HepG2 (cell line): ENCODE measurements at regions not wholly inside any gene's neighbourhood (a gene's known extent, or its start where the extent isn't known, plus 50 kb on each side); places are given as distances from the start of the nearest gene placed in this dataset.

Experiments used
- ATAC-seq: fragments of 200-7000 bp; cut with Tn5 transposase; 3 replicates; pipeline ENCODE4 v1.9.1; 2020; ENCODE audit warnings: mild to moderate bottlenecking, moderate library complexity
- BruUV-seq: library from RNA; stranded (reverse); fragments of 400-500 nt; replicated peaks from 2 replicates; lab custom pipeline; 2021; lab: Mats Ljungman, UMichigan
- CTCF ChIA-PET: fragments of 300-600 bp; formaldehyde crosslinking; extraction: SDS; loops from one replicate; lab custom pipeline; 2021; ENCODE audit warnings: low total read pairs, inconsistent platforms, low intra/inter-chr PET ratio; lab: Yijun Ruan, JAX
- POLR2A ChIA-PET: fragments of 350-600 bp; sonication (Branson Sonifier 250); formaldehyde crosslinking; loops from one replicate; lab custom pipeline; 2020; ENCODE audit warnings: antibody characterized with exemption, inconsistent platforms; lab: Yijun Ruan, JAX
- DNase-seq: peaks from one replicate; pipeline ENCODE4 v3.0.0-alpha.2; 2015; ENCODE audit warnings: low spot score
- FAIRE-seq: peaks from 3 replicates; lab custom pipeline; 2011; peaks lifted over from hg19 to GRCh38; lab: Jason Lieb, UNC
- H2AFZ ChIP-seq: one replicate; pipeline ENCODE4 v1.6.1; 2011; ENCODE audit warnings: low read length, inconsistent platforms
- H3K27ac ChIP-seq: fragments of 300-600 bp; 3 replicates; pipeline ENCODE4 v1.8.0; 2011; ENCODE audit warnings: mixed run types, mild to moderate bottlenecking, mixed read lengths, low read length, inconsistent platforms; ENCODE audit not compliant: insufficient read depth; ENCODE audit errors: extremely low read length
- H3K27me3 ChIP-seq, 2 experiments: fragments of 200-600 bp in 1 of 2; 2 replicates in 1 of 2; 3 replicates in 1 of 2; pipeline versions ENCODE4 v1.6.0 to v1.8.0; 2011; ENCODE audit warnings: low read length in 2 of 2, mild to moderate bottlenecking in 2 of 2, moderate library complexity in 2 of 2, inconsistent platforms in 1 of 2; ENCODE audit not compliant: insufficient read depth in 2 of 2, control insufficient read depth in 1 of 2
- H3K36me3 ChIP-seq, 2 experiments: fragments of 200-600 bp in 1 of 2; replicated peaks in 1 of 2; 2 replicates in 1 of 2; 3 replicates in 1 of 2; pipeline versions ENCODE4 v1.5.1 to v1.8.0; 2011; ENCODE audit warnings: low read length in 2 of 2, inconsistent platforms in 1 of 2; ENCODE audit not compliant: insufficient read depth in 2 of 2, control insufficient read depth in 1 of 2
- H3K4me1 ChIP-seq: 2 replicates; pipeline ENCODE4 v1.5.1; 2012; ENCODE audit warnings: low read length, inconsistent platforms; ENCODE audit not compliant: insufficient read depth
- H3K4me2 ChIP-seq: 2 replicates; pipeline ENCODE4 v1.6.0; 2011; ENCODE audit warnings: low read depth, low read length, inconsistent platforms
- H3K4me3 ChIP-seq, 3 experiments: fragments of 200-600 bp in 1 of 3; sonication (generic), shearing (Covaris generic) in 1 of 3; replicated peaks in 1 of 3; 2 replicates each; pipeline ENCODE4 v1.5.1; 2011 to 2016; ENCODE audit warnings: low read length in 3 of 3, inconsistent platforms in 2 of 3, low read depth in 2 of 3, mild to moderate bottlenecking in 2 of 3, control low read depth in 1 of 3, mixed read lengths in 1 of 3; ENCODE audit not compliant: insufficient read depth in 1 of 3
- H3K79me2 ChIP-seq: one replicate; pipeline ENCODE4 v1.6.1; 2011; ENCODE audit warnings: low read length, inconsistent platforms; ENCODE audit not compliant: insufficient read depth
- H3K9ac ChIP-seq: 2 replicates; pipeline ENCODE4 v1.6.0; 2011; ENCODE audit warnings: mild to moderate bottlenecking, low read depth, low read length, inconsistent platforms; ENCODE audit not compliant: insufficient read depth
- H3K9me3 ChIP-seq: 2 replicates; pipeline ENCODE4 v1.5.1; 2012; ENCODE audit warnings: mild to moderate bottlenecking, low read length
- H4K20me1 ChIP-seq: 2 replicates; pipeline ENCODE4 v1.6.0; 2011; ENCODE audit warnings: inconsistent platforms, mild to moderate bottlenecking, low read length, moderate library complexity; ENCODE audit not compliant: insufficient read depth
- FOSL1 ChIP-seq: sonication (generic); formaldehyde crosslinking; IDR thresholded peaks from 2 replicates; pipeline ENCODE4 v1.9.0; 2021; ENCODE audit warnings: missing genetic modification reagents, borderline replicate concordance
- HDAC2 ChIP-seq: sonication (generic); formaldehyde crosslinking; IDR thresholded peaks from 2 replicates; pipeline ENCODE4 v1.4.0; 2020; ENCODE audit warnings: missing genetic modification reagents
- ZMYM4 ChIP-seq: sonication (generic); formaldehyde crosslinking; IDR thresholded peaks from 2 replicates; pipeline ENCODE4 v1.8.1; 2023; ENCODE audit warnings: mild to moderate bottlenecking, missing genetic modification reagents
- ZNF180 ChIP-seq: sonication (generic); formaldehyde crosslinking; IDR thresholded peaks from 2 replicates; pipeline ENCODE4 v1.4.0; 2020; ENCODE audit warnings: low read depth, missing genetic modification reagents, borderline replicate concordance
- ZNF530 ChIP-seq: sonication (generic); formaldehyde crosslinking; IDR thresholded peaks from 2 replicates; pipeline ENCODE4 v1.5.0; 2020; ENCODE audit warnings: low read depth, mild to moderate bottlenecking, missing genetic modification reagents
- ZNF614 ChIP-seq: IDR thresholded peaks from 2 replicates; pipeline ENCODE4 v1.6.1; 2018; ENCODE audit warnings: missing biosample characterization, missing genetic modification reagents, inconsistent platforms, borderline replicate concordance
- in situ Hi-C: cut with HindIII; loops from 2 replicates; pipeline ENCODE4 v1.10.0; 2017; ENCODE audit warnings: low pct_unique_long_range_greater_than_20kb; ENCODE audit not compliant: extremely low pct_ligation_motif_present
- intact Hi-C: fragments of 100-400 bp; cut with micrococcal nuclease; formaldehyde crosslinking; loops from one replicate; pipeline ENCODE4 v1.10.0; 2022; ENCODE audit not compliant: unreplicated experiment
- TF ChIP-seq, protein P1 (sequence below): sonication (generic); formaldehyde crosslinking; IDR thresholded peaks from 2 replicates; pipeline ENCODE4 v1.5.0; 2020; ENCODE audit warnings: mild to moderate bottlenecking, missing genetic modification reagents
- TF ChIP-seq, protein P2 (sequence below): sonication (generic); formaldehyde crosslinking; IDR thresholded peaks from 2 replicates; pipeline ENCODE4 v1.4.0; 2020; ENCODE audit warnings: missing genetic modification reagents
- TF ChIP-seq, protein P3 (sequence below): sonication (generic); formaldehyde crosslinking; conservative IDR thresholded peaks from 2 replicates; pipeline ENCODE4 v1.8.0; 2022; ENCODE audit warnings: mild to moderate bottlenecking, moderate library complexity, missing genetic modification reagents
- TF ChIP-seq, protein P4 (sequence below): IDR thresholded peaks from 2 replicates; pipeline ENCODE4 v1.6.1; 2012; ENCODE audit warnings: inconsistent platforms
- TF ChIP-seq, protein P5 (sequence below): sonication (generic); formaldehyde crosslinking; conservative IDR thresholded peaks from 2 replicates; pipeline ENCODE4 v1.4.0; 2020; ENCODE audit warnings: mild to moderate bottlenecking, missing genetic modification reagents, moderate library complexity

DNA sequence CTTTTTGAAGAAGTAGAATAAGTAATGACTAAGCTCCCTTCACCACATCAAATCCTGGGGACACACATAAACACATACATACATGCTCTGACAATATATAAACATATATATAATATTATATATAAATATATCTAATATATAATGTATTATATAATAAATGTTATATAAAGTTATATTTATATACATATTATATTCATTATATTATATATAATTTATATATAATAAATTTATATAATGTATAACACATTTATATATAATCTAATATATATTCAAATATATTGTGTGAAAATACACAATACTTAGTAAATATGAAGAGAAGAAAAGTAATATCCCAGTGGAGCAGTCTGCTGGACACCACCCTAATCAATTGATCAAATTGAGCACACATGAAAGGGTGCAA is 2177.9 kb upstream of the CELF4 start:
- DNase-seq (no peak), FAIRE-seq (no peak), ATAC-seq (no peak)
- Histone ChIP-seq H3K4me1 (no peaks in the 10 kb centered on the region), H3K27me3 (no peaks in the 10 kb centered on the region), H3K27ac (no peak overlapping the region), H3K4me3 (no peak overlapping the region), H3K79me2 (no peaks in the 10 kb centered on the region), H2AFZ (no peak overlapping the region), H3K9me3 (peaks cover under 1% of the 10 kb centered on the region; the same call in 1 of the 2 replicates), H3K36me3 (no peaks in the 10 kb centered on the region; a peak in 1 of 5 replicates), H4K20me1 (no peaks in the 10 kb centered on the region), H3K9ac (no peak overlapping the region), H3K4me2 (no peak overlapping the region)
- intact Hi-C loops (no loop called here), in situ Hi-C loops (no loop called here)
- no TSS peak for BruUV-seq
- ChIA-PET CTCF (no interaction called here), POLR2A (no interaction called here)
- TF ChIP-seq, protein P1, sequence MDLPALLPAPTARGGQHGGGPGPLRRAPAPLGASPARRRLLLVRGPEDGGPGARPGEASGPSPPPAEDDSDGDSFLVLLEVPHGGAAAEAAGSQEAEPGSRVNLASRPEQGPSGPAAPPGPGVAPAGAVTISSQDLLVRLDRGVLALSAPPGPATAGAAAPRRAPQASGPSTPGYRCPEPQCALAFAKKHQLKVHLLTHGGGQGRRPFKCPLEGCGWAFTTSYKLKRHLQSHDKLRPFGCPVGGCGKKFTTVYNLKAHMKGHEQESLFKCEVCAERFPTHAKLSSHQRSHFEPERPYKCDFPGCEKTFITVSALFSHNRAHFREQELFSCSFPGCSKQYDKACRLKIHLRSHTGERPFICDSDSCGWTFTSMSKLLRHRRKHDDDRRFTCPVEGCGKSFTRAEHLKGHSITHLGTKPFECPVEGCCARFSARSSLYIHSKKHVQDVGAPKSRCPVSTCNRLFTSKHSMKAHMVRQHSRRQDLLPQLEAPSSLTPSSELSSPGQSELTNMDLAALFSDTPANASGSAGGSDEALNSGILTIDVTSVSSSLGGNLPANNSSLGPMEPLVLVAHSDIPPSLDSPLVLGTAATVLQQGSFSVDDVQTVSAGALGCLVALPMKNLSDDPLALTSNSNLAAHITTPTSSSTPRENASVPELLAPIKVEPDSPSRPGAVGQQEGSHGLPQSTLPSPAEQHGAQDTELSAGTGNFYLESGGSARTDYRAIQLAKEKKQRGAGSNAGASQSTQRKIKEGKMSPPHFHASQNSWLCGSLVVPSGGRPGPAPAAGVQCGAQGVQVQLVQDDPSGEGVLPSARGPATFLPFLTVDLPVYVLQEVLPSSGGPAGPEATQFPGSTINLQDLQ (CRISPR knock-in tag): no peak
- TF ChIP-seq, protein P2, sequence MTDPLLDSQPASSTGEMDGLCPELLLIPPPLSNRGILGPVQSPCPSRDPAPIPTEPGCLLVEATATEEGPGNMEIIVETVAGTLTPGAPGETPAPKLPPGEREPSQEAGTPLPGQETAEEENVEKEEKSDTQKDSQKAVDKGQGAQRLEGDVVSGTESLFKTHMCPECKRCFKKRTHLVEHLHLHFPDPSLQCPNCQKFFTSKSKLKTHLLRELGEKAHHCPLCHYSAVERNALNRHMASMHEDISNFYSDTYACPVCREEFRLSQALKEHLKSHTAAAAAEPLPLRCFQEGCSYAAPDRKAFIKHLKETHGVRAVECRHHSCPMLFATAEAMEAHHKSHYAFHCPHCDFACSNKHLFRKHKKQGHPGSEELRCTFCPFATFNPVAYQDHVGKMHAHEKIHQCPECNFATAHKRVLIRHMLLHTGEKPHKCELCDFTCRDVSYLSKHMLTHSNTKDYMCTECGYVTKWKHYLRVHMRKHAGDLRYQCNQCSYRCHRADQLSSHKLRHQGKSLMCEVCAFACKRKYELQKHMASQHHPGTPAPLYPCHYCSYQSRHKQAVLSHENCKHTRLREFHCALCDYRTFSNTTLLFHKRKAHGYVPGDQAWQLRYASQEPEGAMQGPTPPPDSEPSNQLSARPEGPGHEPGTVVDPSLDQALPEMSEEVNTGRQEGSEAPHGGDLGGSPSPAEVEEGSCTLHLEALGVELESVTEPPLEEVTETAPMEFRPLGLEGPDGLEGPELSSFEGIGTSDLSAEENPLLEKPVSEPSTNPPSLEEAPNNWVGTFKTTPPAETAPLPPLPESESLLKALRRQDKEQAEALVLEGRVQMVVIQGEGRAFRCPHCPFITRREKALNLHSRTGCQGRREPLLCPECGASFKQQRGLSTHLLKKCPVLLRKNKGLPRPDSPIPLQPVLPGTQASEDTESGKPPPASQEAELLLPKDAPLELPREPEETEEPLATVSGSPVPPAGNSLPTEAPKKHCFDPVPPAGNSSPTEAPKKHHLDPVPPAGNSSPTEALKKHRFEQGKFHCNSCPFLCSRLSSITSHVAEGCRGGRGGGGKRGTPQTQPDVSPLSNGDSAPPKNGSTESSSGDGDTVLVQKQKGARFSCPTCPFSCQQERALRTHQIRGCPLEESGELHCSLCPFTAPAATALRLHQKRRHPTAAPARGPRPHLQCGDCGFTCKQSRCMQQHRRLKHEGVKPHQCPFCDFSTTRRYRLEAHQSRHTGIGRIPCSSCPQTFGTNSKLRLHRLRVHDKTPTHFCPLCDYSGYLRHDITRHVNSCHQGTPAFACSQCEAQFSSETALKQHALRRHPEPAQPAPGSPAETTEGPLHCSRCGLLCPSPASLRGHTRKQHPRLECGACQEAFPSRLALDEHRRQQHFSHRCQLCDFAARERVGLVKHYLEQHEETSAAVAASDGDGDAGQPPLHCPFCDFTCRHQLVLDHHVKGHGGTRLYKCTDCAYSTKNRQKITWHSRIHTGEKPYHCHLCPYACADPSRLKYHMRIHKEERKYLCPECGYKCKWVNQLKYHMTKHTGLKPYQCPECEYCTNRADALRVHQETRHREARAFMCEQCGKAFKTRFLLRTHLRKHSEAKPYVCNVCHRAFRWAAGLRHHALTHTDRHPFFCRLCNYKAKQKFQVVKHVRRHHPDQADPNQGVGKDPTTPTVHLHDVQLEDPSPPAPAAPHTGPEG (CRISPR knock-in tag): no peak
- TF ChIP-seq HDAC2 (CRISPR knock-in tag) (no peak), ZNF180 (CRISPR knock-in tag) (no peak), FOSL1 (CRISPR knock-in tag) (no peak), ZNF530 (CRISPR knock-in tag) (no peak), ZMYM4 (CRISPR knock-in tag) (no peak), ZNF614 (CRISPR knock-in tag) (no peak)
- TF ChIP-seq, protein P3, sequence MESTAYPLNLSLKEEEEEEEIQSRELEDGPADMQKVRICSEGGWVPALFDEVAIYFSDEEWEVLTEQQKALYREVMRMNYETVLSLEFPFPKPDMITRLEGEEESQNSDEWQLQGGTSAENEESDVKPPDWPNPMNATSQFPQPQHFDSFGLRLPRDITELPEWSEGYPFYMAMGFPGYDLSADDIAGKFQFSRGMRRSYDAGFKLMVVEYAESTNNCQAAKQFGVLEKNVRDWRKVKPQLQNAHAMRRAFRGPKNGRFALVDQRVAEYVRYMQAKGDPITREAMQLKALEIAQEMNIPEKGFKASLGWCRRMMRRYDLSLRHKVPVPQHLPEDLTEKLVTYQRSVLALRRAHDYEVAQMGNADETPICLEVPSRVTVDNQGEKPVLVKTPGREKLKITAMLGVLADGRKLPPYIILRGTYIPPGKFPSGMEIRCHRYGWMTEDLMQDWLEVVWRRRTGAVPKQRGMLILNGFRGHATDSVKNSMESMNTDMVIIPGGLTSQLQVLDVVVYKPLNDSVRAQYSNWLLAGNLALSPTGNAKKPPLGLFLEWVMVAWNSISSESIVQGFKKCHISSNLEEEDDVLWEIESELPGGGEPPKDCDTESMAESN: no peak
- TF ChIP-seq, protein P4, sequence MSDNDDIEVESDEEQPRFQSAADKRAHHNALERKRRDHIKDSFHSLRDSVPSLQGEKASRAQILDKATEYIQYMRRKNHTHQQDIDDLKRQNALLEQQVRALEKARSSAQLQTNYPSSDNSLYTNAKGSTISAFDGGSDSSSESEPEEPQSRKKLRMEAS: no peak
- TF ChIP-seq, protein P5, sequence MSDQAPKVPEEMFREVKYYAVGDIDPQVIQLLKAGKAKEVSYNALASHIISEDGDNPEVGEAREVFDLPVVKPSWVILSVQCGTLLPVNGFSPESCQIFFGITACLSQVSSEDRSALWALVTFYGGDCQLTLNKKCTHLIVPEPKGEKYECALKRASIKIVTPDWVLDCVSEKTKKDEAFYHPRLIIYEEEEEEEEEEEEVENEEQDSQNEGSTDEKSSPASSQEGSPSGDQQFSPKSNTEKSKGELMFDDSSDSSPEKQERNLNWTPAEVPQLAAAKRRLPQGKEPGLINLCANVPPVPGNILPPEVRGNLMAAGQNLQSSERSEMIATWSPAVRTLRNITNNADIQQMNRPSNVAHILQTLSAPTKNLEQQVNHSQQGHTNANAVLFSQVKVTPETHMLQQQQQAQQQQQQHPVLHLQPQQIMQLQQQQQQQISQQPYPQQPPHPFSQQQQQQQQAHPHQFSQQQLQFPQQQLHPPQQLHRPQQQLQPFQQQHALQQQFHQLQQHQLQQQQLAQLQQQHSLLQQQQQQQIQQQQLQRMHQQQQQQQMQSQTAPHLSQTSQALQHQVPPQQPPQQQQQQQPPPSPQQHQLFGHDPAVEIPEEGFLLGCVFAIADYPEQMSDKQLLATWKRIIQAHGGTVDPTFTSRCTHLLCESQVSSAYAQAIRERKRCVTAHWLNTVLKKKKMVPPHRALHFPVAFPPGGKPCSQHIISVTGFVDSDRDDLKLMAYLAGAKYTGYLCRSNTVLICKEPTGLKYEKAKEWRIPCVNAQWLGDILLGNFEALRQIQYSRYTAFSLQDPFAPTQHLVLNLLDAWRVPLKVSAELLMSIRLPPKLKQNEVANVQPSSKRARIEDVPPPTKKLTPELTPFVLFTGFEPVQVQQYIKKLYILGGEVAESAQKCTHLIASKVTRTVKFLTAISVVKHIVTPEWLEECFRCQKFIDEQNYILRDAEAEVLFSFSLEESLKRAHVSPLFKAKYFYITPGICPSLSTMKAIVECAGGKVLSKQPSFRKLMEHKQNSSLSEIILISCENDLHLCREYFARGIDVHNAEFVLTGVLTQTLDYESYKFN (CRISPR knock-in tag): no peak
